Retina (tissue), 1 donor: ENCODE measurements at regions not wholly inside any gene's neighbourhood (a gene's known extent, or its start where the extent isn't known, plus 50 kb on each side); places are given as distances from the start of the nearest gene placed in this dataset.
A peak's percentile ranks its signal among the peaks of the same experiment; 100 is the strongest.

Source experiments
- DNase-seq: peaks from one replicate; pipeline ENCODE4 v3.0.0-alpha.2; 2016

GRCh38 chr2:190785334-190785733 is 95.3 kb upstream of the GLS start:
- no peak for DNase-seq

GRCh38 chr2:190786404-190787166 is 94.0 kb upstream of the GLS start:
- peak; percentile 49 for DNase-seq

GRCh38 chr2:190787743-190788235 is 92.8 kb upstream of the GLS start:
- peak; percentile 33 for DNase-seq

- DNase-seq, result no peak
Observed at GRCh38 chr2:190789074-190790004, 91.3 kb upstream of the GLS start.

GRCh38 chr2:190791347-190791975 is 89.2 kb upstream of the GLS start:
- DNase-seq, result no peak

GRCh38 chr2:190791976-190792575 is 88.5 kb upstream of the GLS start:
- no peak for DNase-seq

GRCh38 chr2:190792956-190793888 is 87.4 kb upstream of the GLS start:
- no peak for DNase-seq

GRCh38 chr2:190794377-190794776 is 86.2 kb upstream of the GLS start:
- no peak for DNase-seq

GRCh38 chr2:190794790-190795189 is 85.8 kb upstream of the GLS start:
- no peak for DNase-seq

- DNase-seq, result no peak
Observed at GRCh38 chr2:190795686-190796085, 84.9 kb upstream of the GLS start.

- no peak for DNase-seq
Observed at GRCh38 chr2:190799999-190800398, 80.6 kb upstream of the GLS start.

GRCh38 chr2:190800528-190800927 is 80.1 kb upstream of the GLS start:
- no peak for DNase-seq

- peak; percentile 49 for DNase-seq
Observed at GRCh38 chr2:190802129-190802528, 78.5 kb upstream of the GLS start.

- no peak for DNase-seq
Observed at GRCh38 chr2:190802626-190803209, 77.9 kb upstream of the GLS start.

- no peak for DNase-seq
Observed at GRCh38 chr2:190804182-190804795, 76.3 kb upstream of the GLS start.

GRCh38 chr2:190805126-190805525 is 75.5 kb upstream of the GLS start:
- no peak for DNase-seq

- no peak for DNase-seq
Observed at GRCh38 chr2:190805843-190806242, 74.8 kb upstream of the GLS start.

- DNase-seq, result no peak
Observed at GRCh38 chr2:190807886-190808285, 72.7 kb upstream of the GLS start.

GRCh38 chr2:190809139-190809764 is 71.4 kb upstream of the GLS start:
- DNase-seq, result no peak

- DNase-seq, result no peak
Observed at GRCh38 chr2:190809876-190810525, 70.6 kb upstream of the GLS start.
